ENCODE measurements at regions not wholly inside any gene's neighbourhood (a gene's known extent, or its start where the extent isn't known, plus 50 kb on each side); places are given as distances from the start of the nearest gene placed in this dataset.

- H3K27me3 Mint-ChIP-seq (ENCODE audit: low read depth in 3 of 3) = peaks cover 2 to 14% (median 3%) of the 10 kb centered on the region in 3 donors
- H3K36me3 Mint-ChIP-seq = no peaks in the 10 kb centered on the region
- H3K27ac Mint-ChIP-seq = no peak overlapping the region
- peaks cover 16 to 18% of the 10 kb centered on the region in 2 donors for H3K4me1 Mint-ChIP-seq
- peaks cover 0 to 2% (median 0%) of the 10 kb centered on the region in 6 donors for H3K9me3 Mint-ChIP-seq
- no peak for DNase-seq
- H3K4me3 Mint-ChIP-seq = no peak overlapping the region
Observed at GRCh38 chr12:4111010-4111409, 162.6 kb upstream of the CCND2 start.

GRCh38 chr12:4109826-4110225 is 163.7 kb upstream of the CCND2 start:
- no peak overlapping the region for H3K4me3 Mint-ChIP-seq
- H3K36me3 Mint-ChIP-seq = no peaks in the 10 kb centered on the region

GRCh38 chr12:4108803-4109345 is 164.7 kb upstream of the CCND2 start:
- H3K27ac Mint-ChIP-seq = peak overlapping the region in 1 of 6 donors; percentile 42
- DNase-seq = no peak
- H3K27me3 Mint-ChIP-seq (ENCODE audit: low read depth in 3 of 3) = peaks cover 3 to 13% (median 3%) of the 10 kb centered on the region in 3 donors
- H3K36me3 Mint-ChIP-seq = no peaks in the 10 kb centered on the region
- no peaks in the 10 kb centered on the region for H3K9me3 Mint-ChIP-seq
- H3K4me1 Mint-ChIP-seq = peaks cover 17 to 22% of the 10 kb centered on the region in 2 donors
- H3K4me3 Mint-ChIP-seq = no peak overlapping the region

More at GRCh38 chr12:4109826-4110225, 163.7 kb upstream of the CCND2 start:
- H3K27ac Mint-ChIP-seq = no peak overlapping the region
- H3K4me1 Mint-ChIP-seq = peaks cover 17 to 22% of the 10 kb centered on the region in 2 donors
- H3K27me3 Mint-ChIP-seq (ENCODE audit: low read depth in 3 of 3) = peaks cover 2 to 14% (median 3%) of the 10 kb centered on the region in 3 donors
- no peak for DNase-seq
- peaks cover 0 to under 1% (median 0%) of the 10 kb centered on the region in 6 donors for H3K9me3 Mint-ChIP-seq

GRCh38 chr12:4107911-4108697 is 165.5 kb upstream of the CCND2 start:
- Mint-ChIP-seq H3K9me3 (no peaks in the 10 kb centered on the region), H3K4me3 (no peak overlapping the region), H3K4me1 (peaks cover 17 to 22% of the 10 kb centered on the region in 2 donors), H3K36me3 (no peaks in the 10 kb centered on the region), H3K27ac (peak overlapping the region in 2 of 6 donors; percentile 46 to 91), H3K27me3 (ENCODE audit: low read depth in 3 of 3) (peaks cover 3 to 9% (median 6%) of the 10 kb centered on the region in 3 donors)
- DNase-seq = no peak

GRCh38 chr12:4107436-4107878 is 166.1 kb upstream of the CCND2 start:
- Mint-ChIP-seq H3K4me1 (peaks cover 17 to 22% of the 10 kb centered on the region in 2 donors), H3K27ac (peak overlapping the region; percentile 91 to 98 (median 92)), H3K4me3 (peak overlapping the region in 4 of 5 donors; percentile 16 to 72 (median 66)), H3K9me3 (no peaks in the 10 kb centered on the region), H3K36me3 (no peaks in the 10 kb centered on the region), H3K27me3 (ENCODE audit: low read depth in 3 of 3) (peaks cover 3 to 9% (median 8%) of the 10 kb centered on the region in 3 donors)
- DNase-seq = peak; percentile 76 to 78 (median 77)

- Mint-ChIP-seq H3K27ac (peak overlapping the region; percentile 91 to 98 (median 92)), H3K27me3 (ENCODE audit: low read depth in 3 of 3) (peaks cover 3 to 6% (median 6%) of the 10 kb centered on the region in 3 donors), H3K4me3 (peak overlapping the region; percentile 19 to 72 (median 45)), H3K9me3 (no peaks in the 10 kb centered on the region), H3K4me1 (peaks cover 17 to 22% of the 10 kb centered on the region in 2 donors), H3K36me3 (no peaks in the 10 kb centered on the region)
- peak; percentile 22 to 41 (median 35) for DNase-seq
Observed at GRCh38 chr12:4106621-4107020, 166.9 kb upstream of the CCND2 start.

- Mint-ChIP-seq H3K36me3 (no peaks in the 10 kb centered on the region), H3K9me3 (no peaks in the 10 kb centered on the region), H3K27ac (no peak overlapping the region), H3K4me1 (peaks cover 17 to 22% of the 10 kb centered on the region in 2 donors), H3K4me3 (no peak overlapping the region), H3K27me3 (ENCODE audit: low read depth in 3 of 3) (peaks cover 1 to 6% (median 3%) of the 10 kb centered on the region in 3 donors)
- DNase-seq = no peak
Observed at GRCh38 chr12:4104722-4105244, 168.8 kb upstream of the CCND2 start.

GRCh38 chr12:4099276-4099675 is 174.3 kb upstream of the CCND2 start:
- no peak overlapping the region for H3K4me3 Mint-ChIP-seq
- no peak overlapping the region for H3K27ac Mint-ChIP-seq
- no peaks in the 10 kb centered on the region for H3K36me3 Mint-ChIP-seq
- no peaks in the 10 kb centered on the region for H3K9me3 Mint-ChIP-seq
- H3K27me3 Mint-ChIP-seq (ENCODE audit: low read depth in 3 of 3) = peaks cover 3 to 9% (median 9%) of the 10 kb centered on the region in 3 donors
- H3K4me1 Mint-ChIP-seq = no peaks in the 10 kb centered on the region
- DNase-seq = no peak

GRCh38 chr12:4091016-4091743 is 182.4 kb upstream of the CCND2 start:
- Mint-ChIP-seq H3K4me3 (no peak overlapping the region), H3K27ac (peak overlapping the region in 1 of 6 donors; percentile 30)

GRCh38 chr12:4089956-4090355 is 183.6 kb upstream of the CCND2 start:
- Mint-ChIP-seq H3K4me1 (no peaks in the 10 kb centered on the region), H3K36me3 (peaks cover 0 to 3% (median 0%) of the 10 kb centered on the region in 3 donors), H3K9me3 (no peaks in the 10 kb centered on the region), H3K27ac (no peak overlapping the region), H3K27me3 (ENCODE audit: low read depth in 3 of 3) (peaks cover 2 to 7% (median 5%) of the 10 kb centered on the region in 3 donors), H3K4me3 (no peak overlapping the region)
- no peak for DNase-seq

More at GRCh38 chr12:4091016-4091743, 182.4 kb upstream of the CCND2 start:
- DNase-seq = no peak
- peaks cover 0 to 3% (median 0%) of the 10 kb centered on the region in 3 donors for H3K36me3 Mint-ChIP-seq
- H3K9me3 Mint-ChIP-seq = no peaks in the 10 kb centered on the region
- H3K4me1 Mint-ChIP-seq = no peaks in the 10 kb centered on the region
- H3K27me3 Mint-ChIP-seq (ENCODE audit: low read depth in 3 of 3) = peaks cover 2 to 7% (median 6%) of the 10 kb centered on the region in 3 donors

- Mint-ChIP-seq H3K4me3 (no peak overlapping the region), H3K27me3 (ENCODE audit: low read depth in 3 of 3) (peaks cover 2 to 7% (median 5%) of the 10 kb centered on the region in 3 donors), H3K36me3 (peaks cover 0 to 3% (median 0%) of the 10 kb centered on the region in 3 donors), H3K9me3 (no peaks in the 10 kb centered on the region), H3K27ac (no peak overlapping the region), H3K4me1 (no peaks in the 10 kb centered on the region)
- DNase-seq = no peak
Observed at GRCh38 chr12:4089121-4089606, 184.4 kb upstream of the CCND2 start.

GRCh38 chr12:4088451-4088850 is 185.1 kb upstream of the CCND2 start:
- Mint-ChIP-seq H3K27me3 (ENCODE audit: low read depth in 3 of 3) (peaks cover 2 to 3% (median 3%) of the 10 kb centered on the region in 3 donors), H3K27ac (no peak overlapping the region), H3K4me3 (no peak overlapping the region), H3K9me3 (no peaks in the 10 kb centered on the region), H3K36me3 (no peaks in the 10 kb centered on the region), H3K4me1 (no peaks in the 10 kb centered on the region)
- no peak for DNase-seq

GRCh38 chr12:4086481-4086880 is 187.1 kb upstream of the CCND2 start:
- no peak for DNase-seq
- Mint-ChIP-seq H3K4me1 (no peaks in the 10 kb centered on the region), H3K36me3 (no peaks in the 10 kb centered on the region), H3K4me3 (no peak overlapping the region), H3K9me3 (no peaks in the 10 kb centered on the region), H3K27ac (no peak overlapping the region), H3K27me3 (ENCODE audit: low read depth in 3 of 3) (peaks cover 0 to 2% (median 2%) of the 10 kb centered on the region in 3 donors)

Measured in immature natural killer cell (primary cell).